WTC11 (cell line): ENCODE measurements at regions not wholly inside any gene's neighbourhood (a gene's known extent, or its start where the extent isn't known, plus 50 kb on each side); places are given as distances from the start of the nearest gene placed in this dataset.

ENCODE experiments used
- ATAC-seq: fragments of 200-7000 bp; cut with Tn5 transposase; 2 replicates; pipeline ENCODE4 v1.10.0; 2021; ENCODE audit warnings: mild to moderate bottlenecking, moderate library complexity
- CTCF ChIA-PET: fragments of 300-600 bp; sonication (Branson Sonifier 250); formaldehyde crosslinking; loops from one replicate; lab custom pipeline; 2021; ENCODE audit warnings: antibody characterized with exemption; lab: Charles Lee
- POLR2A ChIA-PET: fragments of 350-600 bp; sonication (Branson Sonifier 250); formaldehyde crosslinking; loops from one replicate; lab custom pipeline; 2021; ENCODE audit warnings: antibody characterized with exemption; lab: Charles Lee
- DNase-seq: peaks from one replicate; pipeline ENCODE4 v3.0.0; 2021; ENCODE audit warnings: low spot score
- H3K27ac Mint-ChIP-seq: 2 replicates; pipeline ENCODE4 v1.8.0; 2021; ENCODE audit warnings: mixed read lengths
- H3K27me3 Mint-ChIP-seq: 2 replicates; pipeline ENCODE4 v1.8.0; 2021; ENCODE audit warnings: low read depth, mild to moderate bottlenecking, moderate library complexity, mixed read lengths
- H3K36me3 Mint-ChIP-seq: 2 replicates; pipeline ENCODE4 v1.8.0; 2021; ENCODE audit warnings: mixed read lengths
- H3K4me1 Mint-ChIP-seq: 2 replicates; pipeline ENCODE4 v1.8.0; 2022; ENCODE audit warnings: mixed read lengths
- H3K4me3 Mint-ChIP-seq: 2 replicates; pipeline ENCODE4 v1.8.0; 2021; ENCODE audit warnings: mild to moderate bottlenecking, moderate library complexity, mixed read lengths
- H3K9me3 Mint-ChIP-seq: 2 replicates; pipeline ENCODE4 v1.8.0; 2021; ENCODE audit warnings: mixed read lengths
- GRHL2 ChIP-seq: fragments of 250-450 bp; sonication (Bioruptor Pico); IDR thresholded peaks from 2 replicates; pipeline ENCODE4 v1.8.0; 2022; ENCODE audit warnings: mild to moderate bottlenecking, moderate library complexity; ENCODE audit not compliant: insufficient replicate concordance, severe bottlenecking
- NFYB ChIP-seq: sonication (generic); formaldehyde crosslinking; conservative IDR thresholded peaks from 2 replicates; pipeline ENCODE4 v1.8.0; 2022; ENCODE audit warnings: low read depth, missing genetic modification reagents
- PREB ChIP-seq: sonication (generic); formaldehyde crosslinking; IDR thresholded peaks from 2 replicates; pipeline ENCODE4 v1.8.1; 2022; ENCODE audit warnings: mild to moderate bottlenecking, missing genetic modification reagents, moderate library complexity, borderline replicate concordance
- RORB ChIP-seq: fragments of 250-450 bp; sonication (Bioruptor Pico); IDR thresholded peaks from 2 replicates; pipeline ENCODE4 v1.9.0; 2021; ENCODE audit warnings: mild to moderate bottlenecking
- SOX15 ChIP-seq: fragments of 250-450 bp; sonication (Bioruptor Pico); IDR thresholded peaks from 2 replicates; pipeline ENCODE4 v1.9.0; 2021; ENCODE audit warnings: mild to moderate bottlenecking
- ZMAT4 ChIP-seq: fragments of 250-450 bp; sonication (Bioruptor Pico); IDR thresholded peaks from 2 replicates; pipeline ENCODE4 v1.9.0; 2021; ENCODE audit warnings: mild to moderate bottlenecking
- ZNF232 ChIP-seq: sonication (generic); formaldehyde crosslinking; IDR thresholded peaks from 2 replicates; pipeline ENCODE4 v1.8.0; 2022; ENCODE audit warnings: mild to moderate bottlenecking, missing genetic modification reagents
- ZNF396 ChIP-seq: fragments of 250-450 bp; sonication (Bioruptor Pico); IDR thresholded peaks from 2 replicates; pipeline ENCODE4 v1.8.0; 2021; ENCODE audit warnings: mild to moderate bottlenecking, moderate library complexity, borderline replicate concordance
- ZSCAN18 ChIP-seq: fragments of 250-450 bp; sonication (Bioruptor Pico); IDR thresholded peaks from 2 replicates; pipeline ENCODE4 v2.1.2; 2022; ENCODE audit warnings: mild to moderate bottlenecking, moderate library complexity
- TF ChIP-seq, protein P1 (sequence below): sonication (generic); formaldehyde crosslinking; conservative IDR thresholded peaks from 2 replicates; pipeline ENCODE4 v1.8.1; 2023; ENCODE audit warnings: mild to moderate bottlenecking, low read depth, missing genetic modification reagents, moderate library complexity
- TF ChIP-seq, protein P2 (sequence below): sonication (generic); formaldehyde crosslinking; IDR thresholded peaks from 2 replicates; pipeline ENCODE4 v1.8.1; 2022; ENCODE audit warnings: low read depth, mild to moderate bottlenecking, moderate library complexity, missing genetic modification reagents, borderline replicate concordance
- TF ChIP-seq, protein P3 (sequence below): sonication (generic); formaldehyde crosslinking; IDR thresholded peaks from 2 replicates; pipeline ENCODE4 v1.8.0; 2022; ENCODE audit warnings: mild to moderate bottlenecking, missing genetic modification reagents
- TF ChIP-seq, protein P4 (sequence below): sonication (generic); formaldehyde crosslinking; IDR thresholded peaks from 2 replicates; pipeline ENCODE4 v1.8.0; 2022; ENCODE audit warnings: missing genetic modification reagents

DNA sequence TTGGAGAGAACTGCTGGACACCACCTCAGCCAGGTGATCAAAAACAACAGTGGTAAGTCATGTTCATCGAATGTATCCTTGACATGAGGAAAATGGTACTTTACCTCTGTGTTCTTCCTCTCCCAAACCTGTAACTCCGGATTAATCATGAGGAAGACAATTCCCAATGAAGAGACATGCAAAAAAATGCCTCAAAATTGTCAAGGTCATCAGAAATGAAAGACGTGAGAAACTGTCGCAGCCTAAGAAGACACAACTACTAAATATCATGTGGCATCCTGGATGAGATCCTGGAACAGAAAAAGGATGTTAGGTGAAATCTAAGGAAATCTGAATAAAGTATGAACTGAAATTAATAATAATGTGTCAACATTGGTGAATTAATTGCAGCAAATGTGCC, 178.4 kb downstream of the LACC1 start:
- ChIA-PET POLR2A (no interaction called here), CTCF (interaction anchor here (0.9 kb wide), 1 partner anchor 58 kb away, joined by 3 read pairs; no protein-coding TSS in a partner anchor)
- Mint-ChIP-seq H3K9me3 (peaks cover 4% of the 10 kb centered on the region; the same call in 1 of the 2 replicates), H3K27me3 (peaks cover 49% of the 10 kb centered on the region), H3K4me3 (no peak overlapping the region), H3K36me3 (0 out of 2 replicates have a peak, but pooled peaks cover 2% of the 10 kb centered on the region), H3K4me1 (peaks cover 40% of the 10 kb centered on the region), H3K27ac (no peak overlapping the region)
- ATAC-seq (no peak), DNase-seq (no peak)
- TF ChIP-seq, protein P1, sequence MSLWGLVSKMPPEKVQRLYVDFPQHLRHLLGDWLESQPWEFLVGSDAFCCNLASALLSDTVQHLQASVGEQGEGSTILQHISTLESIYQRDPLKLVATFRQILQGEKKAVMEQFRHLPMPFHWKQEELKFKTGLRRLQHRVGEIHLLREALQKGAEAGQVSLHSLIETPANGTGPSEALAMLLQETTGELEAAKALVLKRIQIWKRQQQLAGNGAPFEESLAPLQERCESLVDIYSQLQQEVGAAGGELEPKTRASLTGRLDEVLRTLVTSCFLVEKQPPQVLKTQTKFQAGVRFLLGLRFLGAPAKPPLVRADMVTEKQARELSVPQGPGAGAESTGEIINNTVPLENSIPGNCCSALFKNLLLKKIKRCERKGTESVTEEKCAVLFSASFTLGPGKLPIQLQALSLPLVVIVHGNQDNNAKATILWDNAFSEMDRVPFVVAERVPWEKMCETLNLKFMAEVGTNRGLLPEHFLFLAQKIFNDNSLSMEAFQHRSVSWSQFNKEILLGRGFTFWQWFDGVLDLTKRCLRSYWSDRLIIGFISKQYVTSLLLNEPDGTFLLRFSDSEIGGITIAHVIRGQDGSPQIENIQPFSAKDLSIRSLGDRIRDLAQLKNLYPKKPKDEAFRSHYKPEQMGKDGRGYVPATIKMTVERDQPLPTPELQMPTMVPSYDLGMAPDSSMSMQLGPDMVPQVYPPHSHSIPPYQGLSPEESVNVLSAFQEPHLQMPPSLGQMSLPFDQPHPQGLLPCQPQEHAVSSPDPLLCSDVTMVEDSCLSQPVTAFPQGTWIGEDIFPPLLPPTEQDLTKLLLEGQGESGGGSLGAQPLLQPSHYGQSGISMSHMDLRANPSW (CRISPR knock-in tag), result no peak
- TF ChIP-seq ZNF232 (no peak), SOX15 (CRISPR knock-in tag) (no peak), ZSCAN18 (CRISPR knock-in tag) (no peak), ZMAT4 (CRISPR knock-in tag) (no peak), PREB (no peak), NFYB (CRISPR knock-in tag) (no peak), GRHL2 (no peak), ZNF396 (CRISPR knock-in tag) (no peak), RORB (CRISPR knock-in tag) (no peak)
- TF ChIP-seq, protein P2, sequence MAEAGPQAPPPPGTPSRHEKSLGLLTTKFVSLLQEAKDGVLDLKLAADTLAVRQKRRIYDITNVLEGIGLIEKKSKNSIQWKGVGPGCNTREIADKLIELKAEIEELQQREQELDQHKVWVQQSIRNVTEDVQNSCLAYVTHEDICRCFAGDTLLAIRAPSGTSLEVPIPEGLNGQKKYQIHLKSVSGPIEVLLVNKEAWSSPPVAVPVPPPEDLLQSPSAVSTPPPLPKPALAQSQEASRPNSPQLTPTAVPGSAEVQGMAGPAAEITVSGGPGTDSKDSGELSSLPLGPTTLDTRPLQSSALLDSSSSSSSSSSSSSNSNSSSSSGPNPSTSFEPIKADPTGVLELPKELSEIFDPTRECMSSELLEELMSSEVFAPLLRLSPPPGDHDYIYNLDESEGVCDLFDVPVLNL (CRISPR knock-in tag), result no peak
- TF ChIP-seq, protein P3, sequence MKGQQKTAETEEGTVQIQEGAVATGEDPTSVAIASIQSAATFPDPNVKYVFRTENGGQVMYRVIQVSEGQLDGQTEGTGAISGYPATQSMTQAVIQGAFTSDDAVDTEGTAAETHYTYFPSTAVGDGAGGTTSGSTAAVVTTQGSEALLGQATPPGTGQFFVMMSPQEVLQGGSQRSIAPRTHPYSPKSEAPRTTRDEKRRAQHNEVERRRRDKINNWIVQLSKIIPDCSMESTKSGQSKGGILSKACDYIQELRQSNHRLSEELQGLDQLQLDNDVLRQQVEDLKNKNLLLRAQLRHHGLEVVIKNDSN (CRISPR knock-in tag), result no peak
- TF ChIP-seq, protein P4, sequence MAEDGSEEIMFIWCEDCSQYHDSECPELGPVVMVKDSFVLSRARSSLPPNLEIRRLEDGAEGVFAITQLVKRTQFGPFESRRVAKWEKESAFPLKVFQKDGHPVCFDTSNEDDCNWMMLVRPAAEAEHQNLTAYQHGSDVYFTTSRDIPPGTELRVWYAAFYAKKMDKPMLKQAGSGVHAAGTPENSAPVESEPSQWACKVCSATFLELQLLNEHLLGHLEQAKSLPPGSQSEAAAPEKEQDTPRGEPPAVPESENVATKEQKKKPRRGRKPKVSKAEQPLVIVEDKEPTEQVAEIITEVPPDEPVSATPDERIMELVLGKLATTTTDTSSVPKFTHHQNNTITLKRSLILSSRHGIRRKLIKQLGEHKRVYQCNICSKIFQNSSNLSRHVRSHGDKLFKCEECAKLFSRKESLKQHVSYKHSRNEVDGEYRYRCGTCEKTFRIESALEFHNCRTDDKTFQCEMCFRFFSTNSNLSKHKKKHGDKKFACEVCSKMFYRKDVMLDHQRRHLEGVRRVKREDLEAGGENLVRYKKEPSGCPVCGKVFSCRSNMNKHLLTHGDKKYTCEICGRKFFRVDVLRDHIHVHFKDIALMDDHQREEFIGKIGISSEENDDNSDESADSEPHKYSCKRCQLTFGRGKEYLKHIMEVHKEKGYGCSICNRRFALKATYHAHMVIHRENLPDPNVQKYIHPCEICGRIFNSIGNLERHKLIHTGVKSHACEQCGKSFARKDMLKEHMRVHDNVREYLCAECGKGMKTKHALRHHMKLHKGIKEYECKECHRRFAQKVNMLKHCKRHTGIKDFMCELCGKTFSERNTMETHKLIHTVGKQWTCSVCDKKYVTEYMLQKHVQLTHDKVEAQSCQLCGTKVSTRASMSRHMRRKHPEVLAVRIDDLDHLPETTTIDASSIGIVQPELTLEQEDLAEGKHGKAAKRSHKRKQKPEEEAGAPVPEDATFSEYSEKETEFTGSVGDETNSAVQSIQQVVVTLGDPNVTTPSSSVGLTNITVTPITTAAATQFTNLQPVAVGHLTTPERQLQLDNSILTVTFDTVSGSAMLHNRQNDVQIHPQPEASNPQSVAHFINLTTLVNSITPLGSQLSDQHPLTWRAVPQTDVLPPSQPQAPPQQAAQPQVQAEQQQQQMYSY (CRISPR knock-in tag), result no peak
